HTR-8/SVneo (cell line): ENCODE measurements at regions not wholly inside any gene's neighbourhood (a gene's known extent, or its start where the extent isn't known, plus 50 kb on each side); places are given as distances from the start of the nearest gene placed in this dataset.

Experiments
- DNase-seq: peaks from one replicate; pipeline ENCODE4 v3.0.0; 2011; ENCODE audit warnings: low spot score, mixed read lengths; ENCODE audit not compliant: insufficient read length
- FAIRE-seq: peaks from 2 replicates; lab custom pipeline; 2011; peaks lifted over from hg19 to GRCh38; lab: Jason Lieb, UNC

DNA sequence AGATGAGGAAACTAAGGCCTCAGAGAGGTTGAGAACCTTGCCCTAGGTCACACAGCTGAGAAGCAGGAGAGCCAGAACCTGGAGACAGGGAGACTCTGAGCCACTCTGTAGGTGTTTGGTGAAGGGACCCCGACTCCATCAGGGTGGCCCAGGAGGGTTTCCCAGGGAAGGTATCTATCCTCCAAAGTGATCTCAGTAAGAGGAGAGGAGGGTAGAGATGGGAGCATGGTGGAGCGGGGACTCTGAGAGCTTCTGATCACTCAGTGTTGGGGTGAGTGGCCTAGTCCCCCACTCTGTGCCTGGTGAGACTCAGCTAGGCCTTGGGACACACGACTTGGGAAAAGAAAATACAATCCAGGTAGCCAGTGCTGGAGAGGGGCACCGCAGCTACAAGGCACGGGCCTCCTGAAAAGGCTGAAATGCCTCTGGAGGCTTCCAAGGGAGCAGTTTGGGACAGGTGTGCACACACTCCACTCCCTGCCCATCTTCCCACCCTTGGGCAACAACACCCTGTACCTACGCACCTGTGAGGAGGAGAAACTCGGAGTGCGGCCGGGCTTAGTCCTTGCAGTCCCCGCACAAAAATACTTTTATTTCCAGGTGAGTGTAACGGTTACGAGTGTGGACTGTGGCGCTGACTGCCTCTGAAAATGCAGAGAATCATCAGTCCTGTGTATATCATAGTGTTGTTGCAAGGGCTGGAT lies 80.8 kb downstream of the CAMK2N1 start:
- DNase-seq (no peak), FAIRE-seq (no peak)
